T-helper 1 cell (primary cell): ENCODE measurements at regions not wholly inside any gene's neighbourhood (a gene's known extent, or its start where the extent isn't known, plus 50 kb on each side); places are given as distances from the start of the nearest gene placed in this dataset.

Experiments used
- DNase-seq, 5 donors: peaks; one replicate each; pipeline ENCODE4 v3.0.0-alpha.2; 2012 to 2020

DNA sequence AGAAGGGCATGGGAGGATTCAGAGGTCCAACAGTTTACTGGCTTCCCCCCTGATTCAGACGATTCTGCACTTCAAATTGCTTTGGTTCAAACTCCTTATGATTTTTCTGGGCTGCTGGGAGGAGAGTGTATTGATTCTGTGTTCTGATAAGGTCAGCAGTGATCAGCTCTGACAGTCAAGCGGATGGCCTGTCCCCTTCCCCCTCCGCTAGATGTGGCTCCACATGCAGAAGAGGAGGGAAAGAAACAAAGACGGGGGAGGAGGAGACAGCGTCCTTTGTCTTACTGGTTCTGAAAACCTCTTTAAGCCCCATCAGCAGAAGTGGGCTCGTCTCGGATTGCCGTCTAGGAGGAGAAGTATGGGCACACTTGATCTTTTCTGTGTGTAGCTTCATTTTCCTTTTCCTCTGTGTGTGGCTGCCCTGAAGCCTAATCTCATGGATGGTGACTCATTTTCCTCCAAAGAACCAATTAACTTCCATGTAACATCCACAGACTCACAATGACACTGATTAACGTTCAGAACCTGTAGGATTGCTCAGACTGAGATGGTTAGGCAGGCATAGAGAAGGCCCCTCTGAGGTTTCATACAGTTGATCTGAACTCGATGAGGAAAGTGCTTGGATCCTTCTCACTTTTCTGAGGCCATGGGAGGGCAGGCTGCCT is 162.4 kb upstream of the PPP2R3A start:
- no peak for DNase-seq

DNA sequence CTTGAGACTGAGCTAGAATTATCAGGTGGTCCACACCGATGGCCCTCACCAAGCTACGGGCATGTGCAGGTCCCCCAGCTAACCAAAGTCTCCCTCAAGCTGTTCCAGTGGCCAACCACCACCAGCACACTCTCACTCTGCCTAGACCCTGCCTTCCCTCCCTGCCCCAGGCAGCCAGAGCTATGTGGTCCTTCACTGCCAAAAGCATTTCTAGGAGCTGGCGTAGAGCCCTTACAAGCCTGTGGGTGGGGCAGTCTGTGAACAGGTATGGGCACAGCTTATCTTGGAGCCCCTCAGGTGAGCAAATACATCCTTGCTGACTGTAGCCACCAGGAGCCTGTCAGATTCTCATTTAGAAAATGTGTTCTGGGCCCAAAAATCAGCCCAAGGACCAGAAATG is 159.8 kb upstream of the PPP2R3A start:
- DNase-seq, result no peak

DNA sequence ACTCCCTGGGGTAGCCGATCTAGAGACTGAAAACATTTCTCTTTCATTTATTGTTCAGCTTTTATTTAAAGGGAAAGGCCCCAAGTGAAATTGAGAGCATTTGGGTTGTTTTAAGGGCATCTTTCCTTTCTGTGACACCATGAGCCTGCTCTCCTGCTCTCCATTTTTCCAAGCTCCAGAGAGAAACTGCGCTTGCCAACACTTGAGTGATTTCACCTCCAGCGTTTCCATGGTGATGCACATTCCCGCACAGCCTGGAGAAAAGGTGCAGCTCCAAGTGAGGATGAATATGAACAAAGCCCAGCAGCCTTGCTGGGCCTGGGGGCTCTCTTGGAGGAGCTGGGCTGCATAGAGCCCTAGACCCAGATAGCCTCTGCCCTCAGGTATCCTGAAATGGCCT is 159.2 kb upstream of the PPP2R3A start:
- DNase-seq, result no peak

- no peak for DNase-seq
Measured at GRCh38 chr3:135807879-135808278, 157.6 kb upstream of the PPP2R3A start.

GRCh38 chr3:135809021-135809634 is 156.4 kb upstream of the PPP2R3A start:
- no peak for DNase-seq

GRCh38 chr3:135811651-135812050 is 153.9 kb upstream of the PPP2R3A start:
- no peak for DNase-seq

- DNase-seq, result no peak
Measured at GRCh38 chr3:135812057-135812456, 153.5 kb upstream of the PPP2R3A start.

GRCh38 chr3:135834465-135834864 is 131.1 kb upstream of the PPP2R3A start:
- DNase-seq, result no peak

DNA sequence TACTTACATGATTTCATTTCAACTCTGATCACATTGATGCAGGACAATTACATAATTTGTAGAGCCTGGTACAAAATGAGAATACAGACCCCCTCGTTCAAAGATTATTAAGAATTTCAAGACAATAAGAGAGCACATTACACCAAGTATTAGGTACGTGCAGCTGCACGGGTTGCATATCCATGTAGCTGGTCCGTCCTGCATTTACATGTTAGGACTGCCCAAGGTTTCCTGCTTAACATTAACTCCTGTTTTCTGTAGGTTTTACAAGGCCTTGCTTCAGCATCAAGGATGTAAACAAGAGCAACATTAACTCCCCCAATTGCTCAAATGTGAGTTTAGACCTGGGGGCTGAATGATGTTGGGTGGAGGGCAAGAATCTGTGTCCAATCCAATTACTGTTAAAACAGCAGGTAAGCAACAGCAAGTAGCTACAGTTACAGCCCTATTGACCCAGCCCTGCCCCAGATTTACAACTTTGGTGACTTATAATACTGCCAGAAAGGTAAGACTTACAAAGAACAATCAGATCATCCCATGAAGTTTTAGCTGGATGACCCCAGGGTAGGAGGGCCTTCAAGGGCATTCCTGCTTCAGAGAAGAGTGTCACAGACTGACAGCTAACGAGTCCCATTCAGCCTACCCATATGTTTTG is 127.4 kb upstream of the PPP2R3A start:
- no peak for DNase-seq

DNA sequence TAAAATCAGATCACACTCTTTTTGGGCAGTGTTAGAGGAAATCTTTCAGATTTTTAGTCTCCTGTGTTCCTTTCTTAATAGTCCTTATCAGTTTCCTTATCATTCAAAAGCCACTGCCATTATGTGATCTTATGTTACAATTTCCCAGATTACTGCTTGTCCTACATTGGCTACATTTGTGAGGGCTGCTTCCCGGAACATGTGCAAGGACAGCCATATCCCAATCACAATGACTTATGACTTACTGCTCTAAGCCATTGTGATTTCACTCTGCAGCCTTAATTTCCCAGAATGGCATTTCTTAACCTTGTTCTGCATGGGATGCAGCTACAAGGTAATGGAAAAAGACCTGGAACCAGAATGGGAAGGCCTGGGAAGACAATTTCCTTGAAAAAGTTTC is 125.1 kb upstream of the PPP2R3A start:
- no peak for DNase-seq

- DNase-seq, result no peak
Measured at GRCh38 chr3:135844386-135844785, 121.1 kb upstream of the PPP2R3A start.

GRCh38 chr3:135848051-135848450 is 117.5 kb upstream of the PPP2R3A start:
- DNase-seq, result no peak

GRCh38 chr3:135849827-135850226 is 115.7 kb upstream of the PPP2R3A start:
- no peak for DNase-seq

DNA sequence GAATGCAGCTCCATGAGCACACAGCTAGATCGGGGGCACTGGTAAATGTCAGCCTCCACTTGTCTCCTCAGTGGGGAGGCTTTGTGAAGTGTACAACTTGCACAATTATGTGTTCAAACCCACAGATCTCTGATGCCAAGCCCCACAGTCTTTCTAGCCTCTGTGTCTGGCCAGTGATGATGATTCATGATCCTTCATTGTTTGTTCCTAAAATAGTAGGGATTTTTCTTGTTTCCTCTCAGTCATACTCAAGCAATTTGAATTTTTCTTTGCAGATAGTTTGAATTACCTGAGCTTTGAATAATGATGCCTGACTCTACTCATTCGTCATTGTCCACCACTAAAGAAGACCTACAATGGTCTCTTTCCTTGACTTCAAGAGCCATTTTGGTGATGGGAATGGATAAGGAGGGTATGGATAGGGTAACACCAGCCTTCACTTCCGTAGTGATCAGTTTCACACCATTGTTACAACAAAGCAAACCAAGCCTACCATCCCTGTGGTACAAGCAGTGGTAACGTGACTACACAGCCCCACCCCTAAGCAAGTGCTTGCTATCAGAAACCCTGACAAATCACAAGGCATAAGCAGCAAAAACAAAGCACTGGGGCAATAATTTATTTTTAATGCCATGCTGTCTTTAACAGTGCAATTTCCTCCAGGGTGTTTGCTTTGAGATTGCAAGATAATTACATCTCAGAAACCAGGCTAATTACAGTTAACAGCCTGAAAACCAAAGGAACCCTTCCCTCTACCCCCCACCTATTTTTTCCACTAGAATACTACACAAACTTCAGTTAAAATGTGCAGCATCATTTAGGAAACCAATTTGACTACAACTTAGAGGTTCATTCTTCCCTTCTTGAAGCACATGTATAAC is 114.1 kb upstream of the PPP2R3A start:
- no peak for DNase-seq

GRCh38 chr3:135853981-135854380 is 111.5 kb upstream of the PPP2R3A start:
- no peak for DNase-seq

DNA sequence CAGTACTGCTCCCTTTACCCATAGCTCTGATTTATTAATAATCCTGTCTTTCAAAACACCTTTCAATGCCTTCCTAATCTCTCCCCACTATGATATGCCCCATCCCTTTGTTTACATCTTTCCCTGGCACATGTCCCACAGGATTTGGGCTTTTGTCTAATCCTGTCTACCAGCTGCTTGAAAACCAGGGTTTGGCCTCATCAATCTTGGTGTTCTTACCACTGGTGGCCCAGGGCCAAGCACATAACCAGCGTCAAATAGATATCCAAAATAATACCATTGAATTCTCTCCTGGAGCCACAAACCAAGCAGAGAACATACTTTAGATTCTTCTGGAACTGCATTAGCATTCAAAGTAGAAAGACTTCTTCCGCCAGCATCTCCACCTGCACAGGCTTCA is 104.8 kb upstream of the PPP2R3A start:
- no peak for DNase-seq

GRCh38 chr3:135862361-135862760 is 103.2 kb upstream of the PPP2R3A start:
- DNase-seq, result no peak

DNA sequence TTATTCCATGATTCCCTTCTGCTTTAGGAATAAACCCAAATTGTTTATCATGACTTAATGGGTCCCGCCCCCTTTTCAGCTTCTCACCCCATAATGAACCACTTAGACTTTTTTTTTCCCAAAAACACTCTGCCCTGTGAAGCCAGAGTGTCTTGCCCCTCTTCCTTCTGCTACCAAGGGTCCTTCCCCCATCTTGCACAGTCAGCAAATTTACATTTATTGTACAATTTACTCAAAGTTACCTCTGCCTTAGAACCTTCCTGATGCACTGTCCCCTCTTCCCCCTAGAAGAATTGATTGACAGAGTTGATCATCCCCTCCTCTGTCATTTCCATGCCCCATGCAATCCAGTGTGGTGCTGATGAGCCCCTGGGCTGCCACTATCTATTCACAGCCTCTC is 101.5 kb upstream of the PPP2R3A start:
- no peak for DNase-seq

DNA sequence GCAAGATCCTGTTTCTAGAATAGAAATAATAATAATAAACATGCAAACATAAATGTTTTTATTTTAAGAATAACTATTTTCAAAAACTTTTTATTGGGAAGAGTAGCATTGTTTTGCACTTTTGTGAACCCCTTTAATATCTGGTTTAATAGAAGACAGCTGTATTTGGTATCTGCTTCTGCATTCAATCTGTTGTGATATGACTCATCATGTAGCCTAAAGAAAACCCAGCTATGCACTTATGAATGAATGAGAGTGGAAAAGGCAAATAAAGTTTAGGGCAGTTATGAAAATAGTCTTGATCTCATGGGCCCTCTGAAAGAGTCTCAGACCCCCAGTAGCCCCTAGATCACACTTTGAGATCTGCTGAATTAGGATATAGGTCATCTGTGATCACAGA is 100.4 kb upstream of the PPP2R3A start:
- no peak for DNase-seq

DNA sequence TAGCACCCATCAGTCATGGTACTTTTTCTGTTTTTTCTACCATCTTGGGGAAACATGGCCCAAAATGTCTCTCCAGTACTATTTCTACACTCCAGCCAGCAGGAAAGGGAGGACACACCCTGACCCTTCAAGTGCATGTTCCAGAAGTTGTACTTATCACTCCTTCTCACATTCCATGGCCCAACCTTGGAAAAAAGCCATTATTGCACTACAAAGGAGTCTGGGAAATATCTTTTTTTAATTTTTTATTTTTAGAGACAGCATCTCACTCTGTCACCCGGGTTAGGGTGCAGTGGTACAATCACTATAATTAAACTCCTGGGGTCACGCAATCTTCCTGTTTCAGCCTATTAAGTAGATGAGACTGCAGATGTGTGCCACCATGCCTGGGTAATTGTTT is 100.0 kb upstream of the PPP2R3A start:
- no peak for DNase-seq

DNA sequence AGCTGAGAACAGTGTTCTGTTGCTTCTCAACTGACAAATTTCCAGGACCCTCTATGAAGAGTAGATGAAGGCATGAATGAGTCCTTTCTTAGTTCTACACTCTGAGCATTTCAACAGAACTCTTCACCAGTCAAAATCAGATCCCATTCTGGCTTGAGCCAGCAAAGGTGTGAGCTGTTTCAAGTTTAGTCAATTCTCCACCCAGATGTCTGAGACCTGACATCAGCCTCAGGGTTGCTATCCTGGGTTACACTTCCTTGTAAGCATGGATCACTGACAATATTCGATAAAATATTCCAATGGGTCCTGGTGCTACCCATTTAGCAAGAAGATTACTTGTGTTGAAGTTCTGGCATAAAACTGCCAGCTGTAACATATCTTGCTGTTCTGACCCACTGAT is 97.6 kb upstream of the PPP2R3A start:
- DNase-seq, result no peak

DNA sequence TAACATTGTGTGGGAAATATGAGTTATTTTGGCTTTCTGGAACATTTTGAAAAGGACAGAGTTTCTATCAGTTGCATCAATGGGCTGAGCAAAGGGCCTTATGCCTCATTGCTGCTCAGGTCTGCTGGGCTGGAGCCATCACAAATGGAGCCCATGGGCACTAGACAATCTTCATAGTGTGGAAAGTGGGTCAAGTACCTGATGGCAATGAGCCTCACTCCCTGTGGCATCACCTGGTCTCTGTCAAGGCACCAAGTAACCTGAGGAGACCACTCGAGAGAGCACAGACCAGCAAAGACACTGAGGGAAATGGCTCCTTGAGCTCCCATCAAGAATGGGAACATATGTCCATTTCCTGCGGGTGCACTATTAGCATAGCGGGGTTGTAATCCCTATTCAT is 96.7 kb upstream of the PPP2R3A start:
- no peak for DNase-seq

GRCh38 chr3:135869439-135870105 is 96.0 kb upstream of the PPP2R3A start:
- no peak for DNase-seq
